ENCODE measurements at regions not wholly inside any gene's neighbourhood (a gene's known extent, or its start where the extent isn't known, plus 50 kb on each side); places are given as distances from the start of the nearest gene placed in this dataset.

DNA sequence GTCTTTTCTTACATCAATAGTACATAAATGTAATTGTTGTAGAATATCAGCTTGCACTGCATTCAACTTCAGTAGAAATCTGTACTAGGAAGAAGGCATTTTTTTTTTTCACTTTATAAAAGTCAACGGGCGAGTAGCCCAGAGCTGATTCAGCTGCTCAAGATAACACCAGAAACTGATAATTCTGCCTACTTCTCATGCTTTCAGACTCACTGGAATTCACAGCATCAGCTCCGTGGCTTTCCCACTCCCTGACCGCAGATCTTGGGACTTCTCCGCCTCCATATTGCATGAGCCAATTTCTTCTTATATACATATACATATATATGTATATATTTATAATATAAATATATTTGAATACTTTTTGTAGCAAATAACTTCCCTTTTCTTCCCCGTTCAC is 263.1 kb upstream of the RXFP2 start:
- intact Hi-C loops (cut with micrococcal nuclease): no loop called here
- Histone ChIP-seq H3K36me3 (ENCODE audit: low read depth, low read length) (no peaks in the 10 kb centered on the region), H3K4me2 (ENCODE audit: low read length) (no peak overlapping the region), H3K9ac (ENCODE audit: low read length) (no peak overlapping the region), H3K27ac (ENCODE audit: low read length) (no peak overlapping the region), H3K79me2 (ENCODE audit: low read length) (no peaks in the 10 kb centered on the region), H3K27me3 (ENCODE audit: low read length) (peaks cover 2% of the 10 kb centered on the region; the same call in 1 of the 2 replicates), H4K20me1 (ENCODE audit: low read length) (no peaks in the 10 kb centered on the region), H2AFZ (ENCODE audit: low read length) (no peak overlapping the region), H3K9me3 (ENCODE audit: low read length) (no peaks in the 10 kb centered on the region), H3K4me3 (ENCODE audit: low read length) (no peak overlapping the region), H3K9me2 (replicated peaks; ENCODE audit: low read length) (no peaks in the 10 kb centered on the region), H3F3A (ENCODE audit: low read length, unreplicated experiment) (no peaks in the 10 kb centered on the region), H3K4me1 (ENCODE audit: insufficient read depth, low read length) (no peaks in the 10 kb centered on the region)
- TF ChIP-seq, protein P1, sequence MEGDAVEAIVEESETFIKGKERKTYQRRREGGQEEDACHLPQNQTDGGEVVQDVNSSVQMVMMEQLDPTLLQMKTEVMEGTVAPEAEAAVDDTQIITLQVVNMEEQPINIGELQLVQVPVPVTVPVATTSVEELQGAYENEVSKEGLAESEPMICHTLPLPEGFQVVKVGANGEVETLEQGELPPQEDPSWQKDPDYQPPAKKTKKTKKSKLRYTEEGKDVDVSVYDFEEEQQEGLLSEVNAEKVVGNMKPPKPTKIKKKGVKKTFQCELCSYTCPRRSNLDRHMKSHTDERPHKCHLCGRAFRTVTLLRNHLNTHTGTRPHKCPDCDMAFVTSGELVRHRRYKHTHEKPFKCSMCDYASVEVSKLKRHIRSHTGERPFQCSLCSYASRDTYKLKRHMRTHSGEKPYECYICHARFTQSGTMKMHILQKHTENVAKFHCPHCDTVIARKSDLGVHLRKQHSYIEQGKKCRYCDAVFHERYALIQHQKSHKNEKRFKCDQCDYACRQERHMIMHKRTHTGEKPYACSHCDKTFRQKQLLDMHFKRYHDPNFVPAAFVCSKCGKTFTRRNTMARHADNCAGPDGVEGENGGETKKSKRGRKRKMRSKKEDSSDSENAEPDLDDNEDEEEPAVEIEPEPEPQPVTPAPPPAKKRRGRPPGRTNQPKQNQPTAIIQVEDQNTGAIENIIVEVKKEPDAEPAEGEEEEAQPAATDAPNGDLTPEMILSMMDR (conservative IDR thresholded peaks at IDR 0.05; ENCODE audit: low read depth, low read length): no peak
- TF ChIP-seq EZH2phosphoT487 (IDR thresholded peaks at IDR 0.05; ENCODE audit: borderline replicate concordance, low read length): no peak
- no TSS peak for BruUV-seq (replicated peaks)
- ATAC-seq (no peak), DNase-seq (no peak)
- ChIA-PET CTCF (no interaction called here), POLR2A (ENCODE audit: unreplicated experiment) (no interaction called here)

DNA sequence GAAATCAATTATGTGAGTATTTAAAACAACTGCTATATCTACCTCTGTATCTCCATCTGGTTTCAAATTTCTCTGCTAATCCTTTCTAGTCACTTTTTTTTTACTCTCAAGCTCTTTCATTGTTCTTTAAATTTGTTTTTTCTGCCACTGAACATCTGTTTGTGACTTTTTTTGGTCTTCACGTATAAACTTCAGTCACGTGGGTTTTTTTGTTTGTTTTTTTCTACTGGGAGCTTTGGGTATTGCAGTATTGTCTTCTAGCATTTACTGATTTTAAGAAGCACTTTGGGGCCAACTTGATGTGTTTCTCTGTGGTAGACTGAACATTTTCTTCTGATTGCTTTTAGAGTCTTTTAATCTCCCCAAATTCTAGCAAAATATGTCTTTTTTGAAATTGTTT is 262.6 kb upstream of the RXFP2 start:
- no TSS peak for BruUV-seq (replicated peaks)
- POLR2A ChIA-PET (ENCODE audit: unreplicated experiment): no interaction called here

DNA sequence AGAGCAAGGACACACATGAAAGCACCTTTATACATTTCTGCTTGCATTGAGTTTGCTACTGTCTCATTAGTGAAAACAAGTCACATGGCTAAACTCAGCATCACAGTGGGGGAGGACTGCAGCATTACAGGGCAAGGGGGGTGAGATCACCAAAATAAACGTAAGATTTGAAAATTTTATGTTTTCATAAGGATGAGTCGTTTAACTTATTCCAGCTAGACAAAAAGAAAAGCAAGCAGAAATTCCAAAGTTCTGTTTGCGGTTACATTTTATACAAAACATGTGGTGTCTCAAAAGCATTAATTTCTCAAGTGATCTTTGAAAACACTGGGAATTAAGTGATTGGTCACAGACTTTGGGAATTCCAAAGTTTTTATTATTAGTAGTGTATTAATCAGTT is 261.4 kb upstream of the RXFP2 start:
- Histone ChIP-seq H3K4me2 (ENCODE audit: low read length) (no peak overlapping the region), H2AFZ (ENCODE audit: low read length) (no peak overlapping the region), H3K79me2 (ENCODE audit: low read length) (no peaks in the 10 kb centered on the region), H3K36me3 (ENCODE audit: low read depth, low read length) (no peaks in the 10 kb centered on the region), H4K20me1 (ENCODE audit: low read length) (no peaks in the 10 kb centered on the region), H3K27ac (ENCODE audit: low read length) (no peak overlapping the region), H3K9me2 (replicated peaks; ENCODE audit: low read length) (no peaks in the 10 kb centered on the region), H3K4me1 (ENCODE audit: insufficient read depth, low read length) (no peaks in the 10 kb centered on the region), H3K9ac (ENCODE audit: low read length) (no peak overlapping the region), H3K4me3 (ENCODE audit: low read length) (no peak overlapping the region), H3F3A (ENCODE audit: low read length, unreplicated experiment) (no peaks in the 10 kb centered on the region), H3K27me3 (ENCODE audit: low read length) (0 out of 2 replicates have a peak, but pooled peaks cover 2% of the 10 kb centered on the region), H3K9me3 (ENCODE audit: low read length) (no peaks in the 10 kb centered on the region)
- intact Hi-C loops (cut with micrococcal nuclease): no loop called here
- TF ChIP-seq, protein P1 (conservative IDR thresholded peaks at IDR 0.05; ENCODE audit: low read depth, low read length): no peak
- TF ChIP-seq EZH2 (IDR thresholded peaks at IDR 0.05; ENCODE audit: low read length, unreplicated experiment) (no peak), EZH2phosphoT487 (IDR thresholded peaks at IDR 0.05; ENCODE audit: borderline replicate concordance, low read length) (no peak)
- ATAC-seq (no peak), DNase-seq (no peak)
- ChIA-PET POLR2A (ENCODE audit: unreplicated experiment) (no interaction called here), CTCF (no interaction called here)
- no TSS peak for BruUV-seq (replicated peaks)

More for the DNA sequence above, 262.6 kb upstream of the RXFP2 start:
- intact Hi-C loops (cut with micrococcal nuclease): no loop called here
- ATAC-seq (no peak), DNase-seq (no peak)
- Histone ChIP-seq H3K4me1 (ENCODE audit: insufficient read depth, low read length) (no peaks in the 10 kb centered on the region), H3K27ac (ENCODE audit: low read length) (no peak overlapping the region), H2AFZ (ENCODE audit: low read length) (no peak overlapping the region), H3F3A (ENCODE audit: low read length, unreplicated experiment) (no peaks in the 10 kb centered on the region), H3K4me2 (ENCODE audit: low read length) (no peak overlapping the region), H3K4me3 (ENCODE audit: low read length) (no peak overlapping the region), H3K79me2 (ENCODE audit: low read length) (no peaks in the 10 kb centered on the region), H3K27me3 (ENCODE audit: low read length) (0 out of 2 replicates have a peak, but pooled peaks cover 2% of the 10 kb centered on the region), H3K9ac (ENCODE audit: low read length) (no peak overlapping the region), H3K9me3 (ENCODE audit: low read length) (no peaks in the 10 kb centered on the region), H3K36me3 (ENCODE audit: low read depth, low read length) (no peaks in the 10 kb centered on the region), H3K9me2 (replicated peaks; ENCODE audit: low read length) (no peaks in the 10 kb centered on the region), H4K20me1 (ENCODE audit: low read length) (no peaks in the 10 kb centered on the region)
- TF ChIP-seq, protein P1 (conservative IDR thresholded peaks at IDR 0.05; ENCODE audit: low read depth, low read length): no peak
- TF ChIP-seq EZH2 (IDR thresholded peaks at IDR 0.05; ENCODE audit: low read length, unreplicated experiment) (no peak), EZH2phosphoT487 (IDR thresholded peaks at IDR 0.05; ENCODE audit: borderline replicate concordance, low read length) (no peak)
- CTCF ChIA-PET: interaction anchor here (0.7 kb wide), 1 partner anchor 316 kb away, joined by 4 read pairs; no protein-coding TSS in a partner anchor
